ENCODE measurements at regions not wholly inside any gene's neighbourhood (a gene's known extent, or its start where the extent isn't known, plus 50 kb on each side); places are given as distances from the start of the nearest gene placed in this dataset.

- DNase-seq, result no peak
- no peak overlapping the region for H2BK15ac ChIP-seq (ENCODE audit: low read depth, low read length)
- H3K14ac ChIP-seq (ENCODE audit: insufficient read depth, low read length), result no peak overlapping the region
- no peak overlapping the region for H3K27ac Mint-ChIP-seq
- no peaks in the 10 kb centered on the region for H3K9me3 Mint-ChIP-seq
- no peak overlapping the region for H2BK20ac ChIP-seq (ENCODE audit: low read depth, low read length, poor library complexity, severe bottlenecking)
- no peaks in the 10 kb centered on the region for H3K27me3 ChIP-seq (ENCODE audit: insufficient read depth, low read length)
- H2BK120ac ChIP-seq (ENCODE audit: low read depth, low read length, poor library complexity, severe bottlenecking), result no peak overlapping the region
- no peak overlapping the region for H3K4ac ChIP-seq (ENCODE audit: low read depth, low read length)
- no peak overlapping the region for H3K56ac ChIP-seq (ENCODE audit: insufficient read length, low read depth, low read length)
- no peak overlapping the region for H3K23ac ChIP-seq (ENCODE audit: insufficient read length, low read depth, low read length)
- no CpG with 5 or more reads among the region's 2 CpGs for WGBS (ENCODE audit: extremely low coverage, insufficient read length, low lambda C conversion rate)
- no peak overlapping the region for H2AFZ ChIP-seq (ENCODE audit: low read length)
- H3K18ac ChIP-seq (ENCODE audit: insufficient read length, low read depth, low read length), result no peak overlapping the region
- TF ChIP-seq, protein P1, sequence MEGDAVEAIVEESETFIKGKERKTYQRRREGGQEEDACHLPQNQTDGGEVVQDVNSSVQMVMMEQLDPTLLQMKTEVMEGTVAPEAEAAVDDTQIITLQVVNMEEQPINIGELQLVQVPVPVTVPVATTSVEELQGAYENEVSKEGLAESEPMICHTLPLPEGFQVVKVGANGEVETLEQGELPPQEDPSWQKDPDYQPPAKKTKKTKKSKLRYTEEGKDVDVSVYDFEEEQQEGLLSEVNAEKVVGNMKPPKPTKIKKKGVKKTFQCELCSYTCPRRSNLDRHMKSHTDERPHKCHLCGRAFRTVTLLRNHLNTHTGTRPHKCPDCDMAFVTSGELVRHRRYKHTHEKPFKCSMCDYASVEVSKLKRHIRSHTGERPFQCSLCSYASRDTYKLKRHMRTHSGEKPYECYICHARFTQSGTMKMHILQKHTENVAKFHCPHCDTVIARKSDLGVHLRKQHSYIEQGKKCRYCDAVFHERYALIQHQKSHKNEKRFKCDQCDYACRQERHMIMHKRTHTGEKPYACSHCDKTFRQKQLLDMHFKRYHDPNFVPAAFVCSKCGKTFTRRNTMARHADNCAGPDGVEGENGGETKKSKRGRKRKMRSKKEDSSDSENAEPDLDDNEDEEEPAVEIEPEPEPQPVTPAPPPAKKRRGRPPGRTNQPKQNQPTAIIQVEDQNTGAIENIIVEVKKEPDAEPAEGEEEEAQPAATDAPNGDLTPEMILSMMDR (conservative IDR thresholded peaks at IDR 0.05), result no peak
- no peak overlapping the region for H2AK5ac ChIP-seq (ENCODE audit: insufficient read length, low read length)
- no peak overlapping the region for H3K27ac ChIP-seq (ENCODE audit: insufficient read length, low read depth, low read length)
- H3K27me3 Mint-ChIP-seq (ENCODE audit: low read depth), result no peaks in the 10 kb centered on the region
- no peak overlapping the region for H4K91ac ChIP-seq (ENCODE audit: insufficient read length, low read depth, low read length)
- no peak overlapping the region for H2BK12ac ChIP-seq (ENCODE audit: insufficient read length, low read depth, low read length)
- no peaks in the 10 kb centered on the region for H3K36me3 Mint-ChIP-seq (ENCODE audit: insufficient read depth in 1 of 3, low read depth in 3 of 3)
- H3K4me1 Mint-ChIP-seq, result no peaks in the 10 kb centered on the region
- H3T11ph ChIP-seq (ENCODE audit: low read length), result no peak overlapping the region
- no peaks in the 10 kb centered on the region for H3K4me1 ChIP-seq (ENCODE audit: insufficient read depth, low read length)
- no peak overlapping the region for H2BK5ac ChIP-seq (ENCODE audit: insufficient read length, low read length)
- H3K9ac ChIP-seq (ENCODE audit: extremely low read depth, insufficient read length, low read length), result no peak overlapping the region
- no peaks in the 10 kb centered on the region for H3K79me1 ChIP-seq (ENCODE audit: insufficient read depth, low read depth, low read length, poor library complexity, severe bottlenecking)
- H3K4me2 ChIP-seq (ENCODE audit: insufficient read depth, insufficient read length, low read length), result no peak overlapping the region
- H4K20me1 ChIP-seq (ENCODE audit: control insufficient read depth, insufficient read depth, insufficient read length), result no peaks in the 10 kb centered on the region
- H3K23me2 ChIP-seq (ENCODE audit: insufficient read length, low read depth, low read length, poor library complexity, severe bottlenecking), result no peaks in the 10 kb centered on the region
- no peaks in the 10 kb centered on the region for H3K79me2 ChIP-seq (ENCODE audit: insufficient read depth, low read length)
- H4K5ac ChIP-seq (ENCODE audit: insufficient read length, low read depth, low read length), result no peak overlapping the region
- no peak overlapping the region for H4K8ac ChIP-seq (replicated peaks; ENCODE audit: insufficient read length, low read depth, low read length)
- H3K4me3 Mint-ChIP-seq, result no peak overlapping the region
- no peaks in the 10 kb centered on the region for H3K9me3 ChIP-seq (ENCODE audit: control insufficient read depth, low read depth, low read length)
Measured at GRCh38 chr5:93921001-93921400, 179.6 kb upstream of the POU5F2 start.

Measured in H9 (cell line).